ENCODE measurements at regions not wholly inside any gene's neighbourhood (a gene's known extent, or its start where the extent isn't known, plus 50 kb on each side); places are given as distances from the start of the nearest gene placed in this dataset.
"Not testable (repeated sequence)": the region's sequence is repeated elsewhere in the genome, so short reads cannot be mapped to it uniquely, and the experiment has no call there.

DNA sequence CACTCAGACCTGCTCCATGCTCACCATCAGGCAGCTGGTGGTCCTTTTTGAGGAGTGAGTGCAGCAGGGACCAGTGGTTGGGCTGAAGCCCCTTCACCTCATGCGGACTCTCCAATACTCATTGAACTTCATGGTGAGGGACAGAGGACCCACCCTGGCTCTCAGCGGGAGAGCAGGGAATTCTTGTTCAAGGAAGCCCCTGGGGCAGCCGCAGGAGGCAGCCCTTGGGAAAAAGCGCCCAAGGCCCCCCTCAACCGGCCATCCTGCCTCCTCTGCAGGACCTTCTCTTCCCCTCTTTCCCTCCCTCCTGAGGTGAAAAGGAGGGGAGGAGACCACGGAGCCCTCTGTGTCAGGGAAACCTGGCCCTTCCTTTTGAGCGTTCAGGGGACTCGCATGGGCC is 4510.9 kb upstream of the OR11H1 start:
- not testable (repeated sequence) for H3K36me3 Mint-ChIP-seq; H3K4me1 Mint-ChIP-seq; DNase-seq (ENCODE audit: low spot score in 2 of 2); H3K4me3 Mint-ChIP-seq; H3K27ac Mint-ChIP-seq; H3K9me3 Mint-ChIP-seq; H3K27me3 Mint-ChIP-seq
- ATAC-seq (ENCODE audit: low read depth), result peak; percentile 6

DNA sequence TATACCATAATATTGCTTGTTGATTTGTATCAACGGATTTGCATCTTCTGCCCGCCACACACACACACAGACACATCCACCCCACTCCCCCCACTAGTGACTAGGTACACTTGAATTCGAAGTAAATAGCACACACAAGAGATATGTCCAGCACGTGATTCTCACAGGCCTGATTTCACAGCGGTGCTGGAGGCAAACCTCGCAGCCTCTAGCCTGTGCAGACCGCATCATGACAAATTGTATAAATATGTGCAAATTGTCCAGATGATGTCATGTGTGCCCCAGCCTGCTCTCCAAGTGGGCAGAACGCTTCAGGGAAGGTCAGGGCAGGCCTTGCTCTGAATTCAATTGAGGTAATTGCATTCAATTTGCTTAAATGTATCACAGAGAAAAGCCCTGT is 4507.5 kb upstream of the OR11H1 start:
- not testable (repeated sequence) for DNase-seq (ENCODE audit: low spot score in 2 of 2); H3K4me3 Mint-ChIP-seq; H3K27me3 Mint-ChIP-seq; H3K4me1 Mint-ChIP-seq; H3K27ac Mint-ChIP-seq; H3K9me3 Mint-ChIP-seq; ATAC-seq (ENCODE audit: low read depth); H3K36me3 Mint-ChIP-seq

DNA sequence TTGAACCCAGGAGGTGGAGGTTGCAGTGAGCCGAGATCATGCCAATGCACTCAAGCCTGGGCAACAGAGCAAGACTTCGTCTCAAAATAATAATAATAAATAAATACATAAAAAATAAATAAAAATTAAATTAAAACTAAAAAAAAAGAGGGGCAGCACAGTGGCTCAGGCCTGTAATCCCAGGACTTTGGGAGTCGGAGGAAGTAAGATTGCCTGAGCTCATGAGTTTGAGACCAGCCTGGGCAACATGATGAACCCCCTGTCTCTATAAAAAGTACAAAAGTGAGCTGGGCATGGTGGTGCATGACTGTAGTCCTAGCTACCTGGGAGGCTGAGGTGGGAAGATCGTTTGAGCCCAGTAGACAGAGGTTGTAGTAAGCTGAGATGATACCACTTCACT is 4501.5 kb upstream of the OR11H1 start:
- not testable (repeated sequence) for H3K36me3 Mint-ChIP-seq

DNA sequence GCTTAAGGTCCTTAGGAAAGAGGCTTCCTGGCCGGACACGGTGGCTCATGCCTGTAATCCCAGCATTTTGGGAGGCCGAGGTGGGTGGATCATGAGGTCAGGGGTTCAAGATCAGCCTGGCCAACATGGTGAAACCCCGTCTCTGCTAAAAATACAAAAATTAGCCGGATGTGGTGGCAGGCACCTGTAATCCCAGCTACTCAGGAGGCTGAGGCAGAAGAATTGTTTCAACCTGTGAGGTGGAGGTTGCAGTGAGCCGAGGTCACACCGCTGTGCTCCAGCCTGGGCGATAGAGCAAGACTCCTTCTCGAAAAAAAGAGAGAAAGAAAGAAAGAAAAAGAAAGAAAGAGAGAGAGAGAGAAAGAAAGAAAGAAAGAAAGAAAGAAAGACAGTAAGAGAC is 4500.9 kb upstream of the OR11H1 start:
- not testable (repeated sequence) for H3K36me3 Mint-ChIP-seq; H3K4me1 Mint-ChIP-seq; H3K27ac Mint-ChIP-seq; H3K4me3 Mint-ChIP-seq; ATAC-seq (ENCODE audit: low read depth); H3K27me3 Mint-ChIP-seq; DNase-seq (ENCODE audit: low spot score in 2 of 2)
- peaks cover 26% of the 10 kb centered on the region for H3K9me3 Mint-ChIP-seq

More for the DNA sequence above, 4501.5 kb upstream of the OR11H1 start:
- peaks cover 21% of the 10 kb centered on the region for H3K9me3 Mint-ChIP-seq
- H3K27ac Mint-ChIP-seq; H3K4me3 Mint-ChIP-seq; DNase-seq (ENCODE audit: low spot score in 2 of 2); ATAC-seq (ENCODE audit: low read depth); H3K27me3 Mint-ChIP-seq; H3K4me1 Mint-ChIP-seq: not testable (repeated sequence)

DNA sequence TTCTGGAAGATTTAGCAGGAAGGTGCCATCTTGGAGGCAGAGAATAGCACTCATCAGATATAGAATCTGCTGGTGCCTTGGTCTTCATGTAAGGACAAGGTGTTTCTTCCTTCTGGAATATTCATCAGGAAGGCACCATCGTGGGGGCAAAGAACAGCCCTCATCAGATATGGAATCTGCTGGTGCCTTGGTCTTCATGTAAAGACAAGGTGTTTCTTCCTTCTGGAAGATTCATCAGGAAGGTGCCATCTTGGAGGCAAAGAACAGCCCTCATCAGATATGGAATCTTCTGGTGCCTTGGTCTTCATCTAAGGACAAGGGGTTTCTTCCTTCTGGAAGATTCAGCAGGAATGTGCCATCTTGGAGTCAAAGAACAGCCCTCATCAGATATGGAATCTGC is 4500.5 kb upstream of the OR11H1 start:
- not testable (repeated sequence) for ATAC-seq (ENCODE audit: low read depth); H3K4me1 Mint-ChIP-seq; H3K36me3 Mint-ChIP-seq; H3K4me3 Mint-ChIP-seq; H3K27ac Mint-ChIP-seq; DNase-seq (ENCODE audit: low spot score in 2 of 2); H3K27me3 Mint-ChIP-seq
- H3K9me3 Mint-ChIP-seq, result peaks cover 25% of the 10 kb centered on the region

DNA sequence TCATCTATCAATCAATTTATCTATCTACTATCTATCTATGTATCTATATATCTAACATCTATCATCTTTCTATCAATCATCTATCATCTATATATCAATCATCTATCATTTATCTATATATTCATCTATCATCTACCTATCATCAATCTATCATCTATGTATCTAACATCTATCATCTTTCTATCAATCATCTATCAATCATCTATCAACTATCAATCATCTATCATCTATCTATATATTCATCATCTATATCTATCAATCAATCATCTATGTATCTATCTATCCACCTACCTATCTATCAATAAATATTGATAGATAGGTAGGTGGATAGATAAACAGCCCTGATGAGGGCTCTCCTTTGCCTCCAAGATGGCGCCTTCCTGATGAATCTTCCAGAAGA is 4499.8 kb upstream of the OR11H1 start:
- H3K9me3 Mint-ChIP-seq, result peaks cover 22% of the 10 kb centered on the region
- not testable (repeated sequence) for ATAC-seq (ENCODE audit: low read depth); H3K27ac Mint-ChIP-seq; H3K36me3 Mint-ChIP-seq; H3K4me1 Mint-ChIP-seq; DNase-seq (ENCODE audit: low spot score in 2 of 2); H3K4me3 Mint-ChIP-seq; H3K27me3 Mint-ChIP-seq

DNA sequence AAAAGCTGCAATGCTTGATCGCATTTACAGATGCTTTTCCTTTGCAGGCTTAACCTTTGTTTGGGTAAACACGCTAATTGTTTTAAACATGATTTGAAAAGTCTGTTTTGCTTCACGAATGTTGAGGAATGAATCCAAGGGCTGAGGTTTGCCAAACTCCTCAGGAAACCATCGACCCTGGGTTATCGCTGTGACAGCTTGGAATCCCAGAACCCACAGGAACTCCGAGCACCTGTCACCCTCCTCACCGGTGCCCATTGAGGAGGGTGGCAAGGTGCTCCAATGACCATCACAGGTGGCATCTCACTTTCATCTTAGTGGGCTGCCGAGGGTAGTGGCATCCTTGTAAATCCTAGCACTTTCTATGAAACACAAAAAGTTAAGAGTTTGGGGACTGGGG is 4498.5 kb upstream of the OR11H1 start:
- not testable (repeated sequence) for H3K4me3 Mint-ChIP-seq; ATAC-seq (ENCODE audit: low read depth); DNase-seq (ENCODE audit: low spot score in 2 of 2); H3K36me3 Mint-ChIP-seq; H3K4me1 Mint-ChIP-seq; H3K27ac Mint-ChIP-seq; H3K27me3 Mint-ChIP-seq
- peaks cover 21% of the 10 kb centered on the region for H3K9me3 Mint-ChIP-seq

DNA sequence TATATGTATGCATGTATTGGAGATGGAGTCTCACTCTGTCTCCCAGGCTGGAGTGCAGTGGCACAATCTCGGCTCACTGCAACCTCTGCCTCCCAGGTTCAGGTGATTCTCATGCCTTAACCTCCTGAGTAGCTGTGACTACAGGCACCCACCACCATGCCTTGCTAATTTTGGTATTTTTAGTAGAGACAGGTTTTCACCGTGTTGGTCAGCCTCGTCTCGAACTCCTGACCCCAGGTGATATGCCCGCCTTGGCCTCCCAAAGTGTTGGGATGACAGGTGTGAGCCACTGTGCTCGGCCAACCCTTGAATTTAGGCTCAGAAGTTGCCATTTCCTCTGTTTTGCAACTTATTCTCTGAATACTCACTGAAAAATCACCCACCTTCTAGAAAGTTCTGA is 4498.0 kb upstream of the OR11H1 start:
- not testable (repeated sequence) for H3K27me3 Mint-ChIP-seq; H3K27ac Mint-ChIP-seq; ATAC-seq (ENCODE audit: low read depth); H3K4me1 Mint-ChIP-seq; DNase-seq (ENCODE audit: low spot score in 2 of 2); H3K36me3 Mint-ChIP-seq; H3K4me3 Mint-ChIP-seq
- H3K9me3 Mint-ChIP-seq, result peaks cover 23% of the 10 kb centered on the region

DNA sequence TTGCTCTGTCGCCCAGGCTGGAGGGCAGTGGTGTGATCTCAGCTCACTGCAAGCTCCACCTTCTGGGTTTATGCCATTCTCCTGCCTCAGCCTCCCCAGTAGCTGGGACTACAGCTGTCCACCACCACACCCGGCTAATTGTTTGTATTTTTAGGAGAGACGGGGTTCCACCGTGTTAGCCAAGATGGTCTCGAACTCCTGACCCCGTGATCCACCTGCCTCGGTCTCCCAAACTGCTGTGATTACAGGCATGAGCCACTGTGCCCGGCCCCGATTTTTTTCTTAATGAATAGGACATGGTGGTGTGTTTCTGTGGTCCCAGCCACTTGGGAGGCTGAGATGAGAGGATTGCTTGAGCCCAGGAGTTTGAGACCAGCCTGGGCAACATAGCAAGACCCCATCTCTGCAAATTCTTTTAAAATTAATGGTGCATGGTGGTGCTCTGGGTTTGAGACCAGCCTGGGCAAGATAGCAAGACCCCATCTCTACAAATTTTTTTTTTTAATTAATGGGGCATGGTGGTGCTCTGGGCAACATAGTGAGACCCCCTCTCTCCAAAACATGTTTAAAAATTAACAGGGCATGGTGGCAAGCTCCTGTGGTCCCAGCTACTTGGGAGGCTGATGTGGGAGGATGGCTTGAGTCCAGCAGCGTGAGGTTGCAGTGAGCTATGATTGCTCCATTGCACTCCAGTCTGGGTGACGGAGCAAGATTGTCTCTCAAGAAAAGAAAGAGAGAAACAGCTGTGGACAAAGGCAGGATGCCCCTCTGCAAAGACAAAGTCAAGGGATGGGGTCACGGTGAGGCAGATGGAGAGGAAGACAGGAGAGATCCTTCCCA is 4497.2 kb upstream of the OR11H1 start:
- not testable (repeated sequence) for H3K4me1 Mint-ChIP-seq; DNase-seq (ENCODE audit: low spot score in 2 of 2); H3K27me3 Mint-ChIP-seq; H3K27ac Mint-ChIP-seq; H3K4me3 Mint-ChIP-seq; ATAC-seq (ENCODE audit: low read depth); H3K36me3 Mint-ChIP-seq
- H3K9me3 Mint-ChIP-seq, result peaks cover 25% of the 10 kb centered on the region

DNA sequence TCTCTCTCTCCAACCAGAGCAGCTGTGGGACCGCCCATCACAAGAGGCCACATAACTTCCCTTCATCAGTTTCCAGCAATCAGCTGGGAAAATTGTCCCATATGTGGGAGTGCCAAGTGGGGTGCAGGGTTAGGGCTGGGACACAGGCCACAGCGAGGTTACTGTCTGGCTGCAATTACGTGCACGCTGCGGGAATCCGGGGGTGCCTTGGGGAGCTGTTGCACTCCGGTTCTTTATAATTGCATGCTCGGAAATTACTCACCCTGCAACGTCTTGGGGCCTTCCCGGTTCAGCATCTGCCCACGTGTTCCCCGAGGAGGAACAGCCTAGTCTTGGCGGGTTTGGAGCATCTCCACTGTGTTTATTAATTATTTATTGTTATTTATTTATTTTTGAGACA is 4495.9 kb upstream of the OR11H1 start:
- H3K4me1 Mint-ChIP-seq; H3K27ac Mint-ChIP-seq; ATAC-seq (ENCODE audit: low read depth); H3K4me3 Mint-ChIP-seq; H3K27me3 Mint-ChIP-seq; DNase-seq (ENCODE audit: low spot score in 2 of 2); H3K36me3 Mint-ChIP-seq: not testable (repeated sequence)
- peaks cover 24% of the 10 kb centered on the region for H3K9me3 Mint-ChIP-seq

DNA sequence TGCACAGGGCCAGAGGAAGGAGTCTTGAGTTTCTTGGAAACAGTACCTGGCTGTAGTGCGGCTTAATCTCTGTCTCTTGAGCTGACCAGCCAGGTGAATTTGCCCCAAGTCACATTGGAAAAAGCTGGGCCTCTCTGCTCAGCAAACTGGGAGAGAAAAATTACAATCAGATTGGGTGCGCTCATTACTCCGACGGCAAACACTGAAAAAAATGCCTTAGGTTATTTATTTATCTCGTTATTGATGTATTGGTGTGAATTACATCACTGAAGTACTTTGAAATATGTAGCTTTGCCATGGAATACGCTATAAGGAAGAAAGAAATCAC is 4493.4 kb upstream of the OR11H1 start:
- H3K36me3 Mint-ChIP-seq; H3K4me3 Mint-ChIP-seq; H3K27ac Mint-ChIP-seq; H3K27me3 Mint-ChIP-seq; ATAC-seq (ENCODE audit: low read depth); H3K4me1 Mint-ChIP-seq; DNase-seq (ENCODE audit: low spot score in 2 of 2): not testable (repeated sequence)
- H3K9me3 Mint-ChIP-seq, result peaks cover 19% of the 10 kb centered on the region

DNA sequence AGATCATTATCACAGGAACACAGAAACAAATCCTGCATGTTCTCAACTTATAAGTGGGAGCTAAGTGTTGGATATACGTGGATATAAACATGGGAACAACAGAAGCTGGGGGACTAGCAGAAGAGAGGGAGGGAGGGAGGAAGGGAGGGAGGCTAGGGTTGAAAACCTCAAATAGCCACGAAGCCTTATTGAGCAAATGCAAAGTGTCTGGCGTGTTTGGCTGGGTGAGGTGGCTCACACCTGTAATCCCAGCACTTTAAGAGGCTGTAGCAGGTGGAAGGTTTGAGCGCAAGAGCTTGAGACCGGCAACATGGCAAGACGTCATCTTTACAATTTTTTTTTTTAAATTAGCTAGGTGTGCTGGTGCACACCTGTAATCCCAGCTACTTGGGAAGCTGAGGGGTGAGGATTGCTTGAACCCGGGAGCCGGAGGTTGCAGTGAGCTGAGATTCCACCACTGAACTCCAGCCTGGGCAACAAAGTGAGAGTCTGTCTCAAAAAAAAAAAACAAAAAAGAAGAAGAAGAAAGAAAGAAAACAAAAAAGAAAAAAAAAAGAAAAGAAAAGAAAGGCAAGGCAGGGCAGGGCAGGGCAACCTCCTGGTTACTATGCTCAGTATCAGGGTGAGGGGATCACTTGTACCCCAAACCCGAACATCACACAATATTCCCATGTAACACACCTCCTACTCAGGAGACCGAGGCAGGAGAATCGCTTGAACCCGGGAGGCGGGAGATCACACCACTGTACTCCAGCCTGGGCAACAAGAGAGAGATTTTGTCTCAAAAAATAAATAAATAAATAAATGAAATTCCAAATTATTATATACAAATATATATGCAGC is 4492.7 kb upstream of the OR11H1 start:
- not testable (repeated sequence) for H3K27me3 Mint-ChIP-seq

DNA sequence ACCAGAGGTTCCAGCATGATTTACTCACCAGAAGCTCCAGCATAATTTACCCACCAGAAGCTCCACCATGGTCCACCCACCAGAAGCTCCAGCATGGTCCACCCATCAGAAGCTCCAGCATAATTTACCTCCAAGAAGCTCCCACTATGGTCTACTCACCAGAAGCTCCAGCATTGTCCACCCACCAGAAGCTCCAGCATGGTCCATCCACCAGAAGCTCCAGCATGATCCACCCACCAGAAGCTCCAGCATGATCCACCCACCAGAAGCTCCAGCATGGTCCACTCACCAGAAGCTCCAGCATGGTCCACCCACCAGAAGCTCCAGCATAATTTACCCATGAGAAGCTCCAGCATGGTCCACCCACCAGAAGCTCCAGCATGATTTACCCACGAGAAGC is 4490.7 kb upstream of the OR11H1 start:
- peaks cover 18% of the 10 kb centered on the region for H3K9me3 Mint-ChIP-seq
- H3K27me3 Mint-ChIP-seq, result not testable (repeated sequence)

More for the DNA sequence above, 4492.7 kb upstream of the OR11H1 start:
- H3K9me3 Mint-ChIP-seq, result peaks cover 16% of the 10 kb centered on the region
- not testable (repeated sequence) for H3K27ac Mint-ChIP-seq; H3K36me3 Mint-ChIP-seq; ATAC-seq (ENCODE audit: low read depth); H3K4me3 Mint-ChIP-seq; DNase-seq (ENCODE audit: low spot score in 2 of 2); H3K4me1 Mint-ChIP-seq

DNA sequence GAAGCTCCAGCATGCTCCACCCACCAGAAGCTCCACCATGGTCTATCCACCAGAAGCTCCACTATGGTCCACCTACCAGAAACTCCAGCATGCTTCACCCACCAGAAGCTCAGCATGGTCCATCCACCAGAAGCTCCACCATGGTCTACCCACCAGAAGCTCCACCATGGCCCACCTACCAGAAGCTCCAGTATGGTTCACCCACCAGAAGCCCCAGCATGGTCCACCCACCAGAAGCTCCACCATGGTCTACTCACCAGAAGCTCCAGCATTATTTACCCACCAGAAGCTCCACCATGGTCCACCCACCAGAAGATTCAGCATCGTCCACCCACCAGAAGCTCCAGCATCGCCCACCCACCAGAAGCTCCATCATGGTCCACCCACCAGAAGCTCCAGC is 4490.2 kb upstream of the OR11H1 start:
- not testable (repeated sequence) for DNase-seq (ENCODE audit: low spot score in 2 of 2); H3K4me3 Mint-ChIP-seq; ATAC-seq (ENCODE audit: low read depth); H3K27me3 Mint-ChIP-seq; H3K36me3 Mint-ChIP-seq; H3K27ac Mint-ChIP-seq; H3K4me1 Mint-ChIP-seq
- peaks cover 18% of the 10 kb centered on the region for H3K9me3 Mint-ChIP-seq

More for the DNA sequence above, 4490.7 kb upstream of the OR11H1 start:
- not testable (repeated sequence) for ATAC-seq (ENCODE audit: low read depth); DNase-seq (ENCODE audit: low spot score in 2 of 2); H3K36me3 Mint-ChIP-seq; H3K4me3 Mint-ChIP-seq; H3K4me1 Mint-ChIP-seq; H3K27ac Mint-ChIP-seq

All from memory B cell (primary cell).